GM12873 (cell line): ENCODE measurements at regions not wholly inside any gene's neighbourhood (a gene's known extent, or its start where the extent isn't known, plus 50 kb on each side); places are given as distances from the start of the nearest gene placed in this dataset.

ENCODE experiments used
- CTCF ChIP-seq: IDR thresholded peaks from 2 replicates; pipeline ENCODE4 v1.5.1; 2012; ENCODE audit warnings: low read depth, mild to moderate bottlenecking, moderate library complexity, low read length, control low read depth; ENCODE audit not compliant: insufficient read depth; ENCODE audit errors: missing control alignments

GRCh38 chr17:6184508-6184907 is 114.3 kb downstream of the WSCD1 start:
- no peak for TF ChIP-seq CTCF

GRCh38 chr17:6179017-6179416 is 108.8 kb downstream of the WSCD1 start:
- no peak for TF ChIP-seq CTCF

- no peak for TF ChIP-seq CTCF
Observed at GRCh38 chr17:6177941-6178694, 107.9 kb downstream of the WSCD1 start.
